ENCODE measurements at regions not wholly inside any gene's neighbourhood (a gene's known extent, or its start where the extent isn't known, plus 50 kb on each side); places are given as distances from the start of the nearest gene placed in this dataset.
"Not testable (repeated sequence)": the region's sequence is repeated elsewhere in the genome, so short reads cannot be mapped to it uniquely, and the experiment has no call there.

- no peak overlapping the region for H3K4me3 ChIP-seq (ENCODE audit: low read depth, low read length)
- DNase-seq (ENCODE audit: low read depth): no peak
- TF ChIP-seq, protein P1, sequence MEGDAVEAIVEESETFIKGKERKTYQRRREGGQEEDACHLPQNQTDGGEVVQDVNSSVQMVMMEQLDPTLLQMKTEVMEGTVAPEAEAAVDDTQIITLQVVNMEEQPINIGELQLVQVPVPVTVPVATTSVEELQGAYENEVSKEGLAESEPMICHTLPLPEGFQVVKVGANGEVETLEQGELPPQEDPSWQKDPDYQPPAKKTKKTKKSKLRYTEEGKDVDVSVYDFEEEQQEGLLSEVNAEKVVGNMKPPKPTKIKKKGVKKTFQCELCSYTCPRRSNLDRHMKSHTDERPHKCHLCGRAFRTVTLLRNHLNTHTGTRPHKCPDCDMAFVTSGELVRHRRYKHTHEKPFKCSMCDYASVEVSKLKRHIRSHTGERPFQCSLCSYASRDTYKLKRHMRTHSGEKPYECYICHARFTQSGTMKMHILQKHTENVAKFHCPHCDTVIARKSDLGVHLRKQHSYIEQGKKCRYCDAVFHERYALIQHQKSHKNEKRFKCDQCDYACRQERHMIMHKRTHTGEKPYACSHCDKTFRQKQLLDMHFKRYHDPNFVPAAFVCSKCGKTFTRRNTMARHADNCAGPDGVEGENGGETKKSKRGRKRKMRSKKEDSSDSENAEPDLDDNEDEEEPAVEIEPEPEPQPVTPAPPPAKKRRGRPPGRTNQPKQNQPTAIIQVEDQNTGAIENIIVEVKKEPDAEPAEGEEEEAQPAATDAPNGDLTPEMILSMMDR (IDR thresholded peaks at IDR 0.05; ENCODE audit: insufficient read depth, low read length): no peak
Observed at GRCh38 chr14:105646175-105646574, 119.8 kb downstream of the TMEM121 start.

- DNase-seq (ENCODE audit: low read depth); H3K4me3 ChIP-seq (ENCODE audit: low read depth, low read length): not testable (repeated sequence)
Observed at GRCh38 chr14:105646711-105647281, 120.4 kb downstream of the TMEM121 start.

- not testable (repeated sequence) for H3K4me3 ChIP-seq (ENCODE audit: low read depth, low read length); DNase-seq (ENCODE audit: low read depth)
Observed at GRCh38 chr14:105647426-105647783, 121.0 kb downstream of the TMEM121 start.

DNA sequence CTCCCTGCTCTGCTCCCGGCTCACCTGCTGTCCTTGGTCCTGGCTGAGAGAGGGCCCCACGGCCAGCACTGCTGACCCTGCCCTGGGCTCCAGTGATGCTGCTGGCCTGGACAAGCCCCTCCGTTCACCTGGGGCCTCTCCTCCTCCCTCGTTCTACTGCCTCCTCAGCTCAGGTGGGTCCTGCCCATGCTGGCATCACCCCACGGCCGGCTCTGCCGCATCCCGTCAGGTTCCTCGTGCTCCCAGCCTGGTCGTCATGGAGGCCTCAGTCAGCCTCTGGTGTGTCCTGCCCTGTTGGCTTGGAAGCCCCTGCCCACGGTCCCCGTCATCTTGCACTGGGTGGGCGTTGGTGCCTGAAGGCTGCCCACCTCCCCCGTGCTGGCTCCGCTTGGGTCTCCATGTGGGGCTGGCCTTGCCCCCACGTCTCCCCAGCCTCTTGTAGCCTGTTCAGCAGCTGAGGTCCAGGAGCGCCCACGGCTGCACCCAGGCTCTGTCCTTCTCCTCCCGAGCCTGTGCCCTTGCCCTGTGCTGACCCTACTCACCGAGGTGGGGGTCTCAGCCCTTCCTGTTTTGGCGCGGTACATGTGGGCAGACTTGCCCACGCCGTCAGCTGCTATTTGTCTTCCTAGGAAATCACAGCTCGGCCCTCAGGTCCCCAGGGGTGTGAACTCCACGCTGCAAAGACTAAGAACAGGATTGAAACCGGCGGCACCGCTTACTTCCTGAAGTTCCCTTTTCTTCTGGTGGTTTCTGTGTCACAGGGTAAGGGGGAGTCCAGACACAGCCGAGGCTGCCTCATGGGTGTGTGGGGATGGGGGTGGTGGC lies 121.6 kb downstream of the TMEM121 start:
- DNase-seq (ENCODE audit: low read depth): no peak
- no peak overlapping the region for H3K4me3 ChIP-seq (ENCODE audit: low read depth, low read length)
- TF ChIP-seq, protein P1 (IDR thresholded peaks at IDR 0.05; ENCODE audit: insufficient read depth, low read length): no peak

DNA sequence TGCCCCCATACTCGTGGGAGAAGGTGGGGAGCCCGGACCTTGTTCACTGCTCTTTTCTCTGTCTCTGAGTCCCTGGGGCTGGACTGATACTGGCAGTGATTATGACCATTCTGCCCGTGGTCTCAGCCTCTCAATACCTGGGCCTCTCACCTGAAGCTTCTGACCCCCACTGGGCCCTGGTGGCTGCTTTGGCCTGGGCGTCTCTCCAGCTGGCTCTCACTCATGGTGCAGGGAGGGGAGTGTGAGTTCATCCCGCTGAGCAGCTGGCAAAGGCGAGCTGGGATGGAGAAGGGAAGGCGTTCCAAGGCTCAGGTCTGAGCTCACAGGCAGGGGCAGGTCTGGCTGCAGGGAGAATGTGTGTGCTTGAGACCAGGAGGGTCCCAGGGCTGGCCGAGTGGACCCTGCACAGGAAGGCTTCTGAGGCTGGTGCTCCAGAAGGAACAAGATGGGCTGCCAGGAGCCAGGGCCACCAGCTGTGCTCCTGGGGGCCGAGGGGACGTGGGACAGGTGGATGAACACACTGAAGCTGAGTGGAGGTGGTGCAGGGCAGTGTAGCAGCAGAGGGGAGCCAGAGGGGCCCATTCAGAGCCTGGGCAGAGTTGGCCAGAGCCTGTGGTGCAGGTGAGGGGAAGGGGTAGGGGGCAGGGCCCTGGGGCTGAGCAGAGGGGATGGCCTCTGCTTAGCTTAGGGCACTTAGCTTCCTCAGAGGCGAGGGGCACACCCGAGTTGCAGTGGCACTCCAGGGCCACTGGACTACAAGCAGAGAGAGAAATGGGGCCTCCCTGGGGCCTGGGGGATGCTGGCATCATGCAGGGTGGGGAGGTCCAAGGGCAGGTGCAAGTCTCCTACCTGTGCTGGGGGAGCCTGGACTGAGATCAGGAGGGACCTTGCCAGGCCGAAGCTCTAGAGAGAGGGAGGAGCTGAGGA lies 122.5 kb downstream of the TMEM121 start:
- not testable (repeated sequence) for H3K4me3 ChIP-seq (ENCODE audit: low read depth, low read length); DNase-seq (ENCODE audit: low read depth)

DNA sequence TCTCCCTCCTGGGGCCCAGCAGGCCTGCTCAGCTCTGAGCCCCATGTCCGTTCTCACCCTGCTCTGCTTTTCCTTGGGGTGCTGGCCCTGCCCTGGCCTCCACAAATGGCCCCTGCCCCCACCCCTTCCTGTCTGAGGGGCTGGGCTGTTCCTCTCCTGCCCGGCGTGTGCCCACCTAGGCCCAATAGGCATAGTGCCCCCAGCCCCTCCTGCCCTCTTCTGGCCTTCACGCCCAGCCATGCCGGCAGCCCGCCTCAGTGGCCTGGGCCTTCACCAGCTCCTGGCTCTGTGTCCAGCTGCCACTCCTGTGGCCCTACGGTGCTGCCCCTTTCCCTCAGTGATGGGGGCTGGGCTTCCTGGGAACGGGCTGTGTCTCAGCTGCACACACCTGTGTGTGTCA lies 125.9 kb downstream of the TMEM121 start:
- DNase-seq (ENCODE audit: low read depth); H3K4me3 ChIP-seq (ENCODE audit: low read depth, low read length): not testable (repeated sequence)

DNA sequence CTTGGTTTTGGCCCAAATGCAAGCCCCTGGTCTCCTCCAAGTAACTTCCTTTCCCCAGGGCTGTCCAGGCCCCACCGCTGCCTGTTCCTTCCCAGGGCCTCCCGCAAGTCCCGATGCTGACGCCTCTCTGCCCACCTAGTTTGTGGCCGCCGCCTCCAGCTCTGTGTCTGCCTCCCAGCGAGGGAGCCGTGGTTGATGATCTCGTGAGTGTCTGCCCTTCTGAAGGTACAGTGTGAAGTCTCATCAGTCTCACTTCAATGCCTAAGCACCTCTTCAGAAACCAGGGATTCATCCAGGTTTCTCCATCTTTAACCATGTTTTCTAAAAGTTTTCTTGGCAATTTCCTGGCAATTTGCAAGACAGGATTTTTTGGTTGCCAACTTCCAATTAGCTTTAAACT lies 127.5 kb downstream of the TMEM121 start:
- not testable (repeated sequence) for DNase-seq (ENCODE audit: low read depth); H3K4me3 ChIP-seq (ENCODE audit: low read depth, low read length)

DNA sequence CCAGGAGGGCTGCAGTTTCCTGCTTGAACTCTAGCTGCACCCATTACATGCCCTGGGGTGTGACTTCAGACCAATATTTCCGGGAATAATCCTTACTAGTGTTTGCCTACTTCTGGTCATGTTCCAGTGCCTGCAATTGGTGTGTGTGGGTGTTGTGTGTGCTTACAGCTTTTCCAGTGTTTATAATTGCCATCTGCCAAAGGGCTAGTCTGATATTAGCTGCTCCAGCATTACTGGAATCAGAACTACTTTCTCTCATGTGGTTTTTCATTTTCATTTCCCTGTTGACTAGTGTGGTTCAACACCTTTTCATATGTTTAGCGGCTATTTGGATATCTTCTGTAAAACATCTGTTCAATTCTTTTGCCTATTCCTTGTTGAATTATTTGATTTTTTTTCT lies 132.9 kb downstream of the TMEM121 start:
- DNase-seq (ENCODE audit: low read depth); H3K4me3 ChIP-seq (ENCODE audit: low read depth, low read length): not testable (repeated sequence)

DNA sequence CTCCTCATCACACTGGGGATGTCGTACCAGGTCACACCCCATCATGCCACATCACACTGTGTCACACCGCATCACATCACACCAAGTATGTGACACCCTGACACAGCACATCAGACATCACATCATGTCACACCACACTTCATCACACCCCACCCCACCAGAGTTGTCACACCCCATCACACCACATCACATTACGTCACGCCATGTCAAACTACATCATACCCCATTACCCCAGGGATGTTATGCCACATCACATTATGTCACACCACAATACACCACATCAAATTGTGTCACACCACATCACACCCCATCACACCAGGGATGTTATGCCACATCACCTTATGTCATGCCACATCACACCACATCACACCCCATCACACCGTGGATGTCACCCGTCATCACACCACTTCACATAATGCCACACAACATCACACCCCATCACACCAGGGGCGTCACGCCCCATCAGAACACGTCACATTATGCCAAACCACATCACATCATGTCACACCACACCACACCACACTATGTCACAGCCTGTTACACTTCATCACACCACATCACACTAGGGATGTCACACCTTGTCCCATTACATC lies 133.6 kb downstream of the TMEM121 start:
- no peak overlapping the region for H3K4me3 ChIP-seq (ENCODE audit: low read depth, low read length)
- no peak for DNase-seq (ENCODE audit: low read depth)
- TF ChIP-seq, protein P1 (IDR thresholded peaks at IDR 0.05; ENCODE audit: insufficient read depth, low read length): no peak
